ENCODE measurements at regions not wholly inside any gene's neighbourhood (a gene's known extent, or its start where the extent isn't known, plus 50 kb on each side); places are given as distances from the start of the nearest gene placed in this dataset.

GRCh38 chr4:189659287-189659686 lies 281.4 kb upstream of the FRG1 start:
- no peak for TF ChIP-seq POLR2A (IDR thresholded peaks at IDR 0.05)
- no peak for TF ChIP-seq CTCF (IDR thresholded peaks at IDR 0.05)

All from thyroid gland (tissue), 4 donors.